A673 (cell line): ENCODE measurements at regions not wholly inside any gene's neighbourhood (a gene's known extent, or its start where the extent isn't known, plus 50 kb on each side); places are given as distances from the start of the nearest gene placed in this dataset.

Source experiments
- CTCF ChIP-seq: fragments of 300-800, 200-600 bp; sonication (generic); conservative IDR thresholded peaks from 2 replicates; pipeline ENCODE4 v1.5.1; 2017; ENCODE audit warnings: low read depth, mild to moderate bottlenecking, antibody characterized with exemption, low read length, moderate library complexity, mixed read lengths
- EZH2 ChIP-seq: fragments of 200-600 bp; sonication (generic); IDR thresholded peaks from 2 replicates; pipeline ENCODE4 v1.6.1; 2017; ENCODE audit warnings: borderline replicate concordance, low read depth, mild to moderate bottlenecking, mixed read lengths, antibody characterized with exemption, low read length; ENCODE audit not compliant: poor library complexity, severe bottlenecking

- TF ChIP-seq EZH2 (no peak), CTCF (no peak)
Measured at GRCh38 chr7:53672681-53673080, 637.2 kb downstream of the POM121L12 start.
